CD14-positive monocyte (primary cell): ENCODE measurements at regions not wholly inside any gene's neighbourhood (a gene's known extent, or its start where the extent isn't known, plus 50 kb on each side); places are given as distances from the start of the nearest gene placed in this dataset.

Experiments used
- DNase-seq, 3 donors: peaks; one replicate each; pipeline ENCODE4 v3.0.0-alpha.2; 2011 to 2022
- H2AFZ ChIP-seq: 2 replicates; pipeline ENCODE4 v1.6.0; 2012; ENCODE audit warnings: mild to moderate bottlenecking, low read depth, low read length, inconsistent platforms; ENCODE audit not compliant: insufficient read depth, poor library complexity, severe bottlenecking
- H3K27ac ChIP-seq, 2 donors: 1 replicate in 1 of 2; 2 replicates in 1 of 2; pipeline ENCODE4 v1.5.1; 2012 to 2013; ENCODE audit warnings: low read length in 2 of 2, control low read depth in 1 of 2, inconsistent platforms in 1 of 2, low read depth in 1 of 2, mild to moderate bottlenecking in 1 of 2
- H3K27me3 ChIP-seq, 2 donors: one replicate each; pipeline versions ENCODE4 v1.6.0 to v1.6.1; 2011 to 2013; ENCODE audit warnings: low read length in 2 of 2; ENCODE audit not compliant: control insufficient read depth in 2 of 2, insufficient read depth in 2 of 2
- H3K36me3 ChIP-seq, 2 donors: replicated peaks in 1 of 2; 1 replicate in 1 of 2; 2 replicates in 1 of 2; pipeline versions ENCODE4 v1.5.1 to v1.6.1; 2012 to 2013; ENCODE audit warnings: low read length in 2 of 2, control low read depth in 1 of 2, inconsistent platforms in 1 of 2, mild to moderate bottlenecking in 1 of 2; ENCODE audit not compliant: insufficient read depth in 2 of 2, control insufficient read depth in 1 of 2
- H3K4me1 ChIP-seq, 2 donors: 1 replicate in 1 of 2; 2 replicates in 1 of 2; pipeline versions ENCODE4 v1.5.1 to v1.6.1; 2012 to 2013; ENCODE audit warnings: low read length in 2 of 2, control low read depth in 1 of 2, inconsistent platforms in 1 of 2, mild to moderate bottlenecking in 1 of 2, moderate library complexity in 1 of 2; ENCODE audit not compliant: insufficient read depth in 2 of 2, control insufficient read depth in 1 of 2
- H3K4me2 ChIP-seq: replicated peaks from 2 replicates; pipeline ENCODE3; 2012; ENCODE audit warnings: low read length, moderate library complexity, mild to moderate bottlenecking; ENCODE audit not compliant: poor library complexity, severe bottlenecking; ENCODE audit errors: extremely low read depth
- H3K4me3 ChIP-seq, 3 experiments: fragments of 200-600 bp in 1 of 3; sonication (generic) in 1 of 3; replicated peaks in 1 of 3; 1 replicate in 2 of 3; 2 replicates in 1 of 3; pipeline ENCODE4 v1.5.1; 2011 to 2013; ENCODE audit warnings: low read length in 3 of 3, mild to moderate bottlenecking in 3 of 3, control low read depth in 2 of 3, low read depth in 2 of 3, inconsistent platforms in 1 of 3, moderate library complexity in 1 of 3
- H3K79me2 ChIP-seq: 2 replicates; pipeline ENCODE4 v1.6.0; 2012; ENCODE audit warnings: mild to moderate bottlenecking, control low read depth, inconsistent platforms, low read length, moderate library complexity; ENCODE audit not compliant: insufficient read depth
- H3K9ac ChIP-seq: 2 replicates; pipeline ENCODE4 v1.6.0; 2017; ENCODE audit warnings: low read length, mild to moderate bottlenecking; ENCODE audit not compliant: insufficient read depth, poor library complexity, severe bottlenecking
- H3K9me3 ChIP-seq, 2 donors: replicated peaks in 1 of 2; 1 replicate in 1 of 2; 2 replicates in 1 of 2; pipeline versions ENCODE4 v1.5.1 to v1.6.1; 2012 to 2013; ENCODE audit warnings: low read length in 2 of 2, control low read depth in 1 of 2; ENCODE audit not compliant: control insufficient read depth in 1 of 2, insufficient read depth in 1 of 2
- H4K20me1 ChIP-seq: 2 replicates; pipeline ENCODE4 v1.6.0; 2012; ENCODE audit warnings: mild to moderate bottlenecking, low read length, control low read depth, moderate library complexity; ENCODE audit not compliant: insufficient read depth
- H3K27ac Mint-ChIP-seq, 7 donors: one replicate each; pipeline ENCODE4 v1.8.0; 2020; ENCODE audit warnings: mild to moderate bottlenecking in 7 of 7, mixed read lengths in 7 of 7, moderate library complexity in 6 of 7, inconsistent platforms in 2 of 7
- H3K27me3 Mint-ChIP-seq, 3 donors: one replicate each; pipeline ENCODE4 v1.8.0; 2021 to 2022; ENCODE audit warnings: low read depth in 3 of 3, mild to moderate bottlenecking in 3 of 3, mixed read lengths in 3 of 3, moderate library complexity in 3 of 3, inconsistent platforms in 1 of 3
- H3K36me3 Mint-ChIP-seq, 2 donors: one replicate each; pipeline ENCODE4 v1.8.0; 2020; ENCODE audit warnings: mixed read lengths in 2 of 2, inconsistent platforms in 1 of 2, mild to moderate bottlenecking in 1 of 2
- H3K4me1 Mint-ChIP-seq: one replicate; pipeline ENCODE4 v1.8.0; 2020; ENCODE audit warnings: mild to moderate bottlenecking, mixed read lengths
- H3K4me3 Mint-ChIP-seq, 2 donors: one replicate each; pipeline ENCODE4 v1.8.0; 2020; ENCODE audit warnings: mild to moderate bottlenecking in 2 of 2, mixed read lengths in 2 of 2, moderate library complexity in 1 of 2
- H3K9me3 Mint-ChIP-seq, 7 donors: one replicate each; pipeline ENCODE4 v1.8.0; 2020 to 2022; ENCODE audit warnings: mixed read lengths in 7 of 7, mild to moderate bottlenecking in 6 of 7, moderate library complexity in 6 of 7, inconsistent platforms in 2 of 7
- CTCF ChIP-seq: fragments of 200-600 bp; IDR thresholded peaks from one replicate; pipeline ENCODE4 v1.8.0; 2022; ENCODE audit warnings: antibody characterized with exemption, mild to moderate bottlenecking
- WGBS: methylation state at CpG from one replicate; pipeline ENCODE4 v1.1.5; 2013; ENCODE audit warnings: missing lambda C conversion rate; ENCODE audit not compliant: insufficient coverage; 5-methylcytosine and 5-hydroxymethylcytosine counted together
- intact Hi-C, 2 donors: fragments of 100-400 bp; cut with micrococcal nuclease; formaldehyde crosslinking; loops; one replicate each; pipeline versions ENCODE4 v1.15.0 to v1.15.1; 2023

GRCh38 chr6:98382246-98382645, 452.1 kb upstream of the POU3F2 start:
- Mint-ChIP-seq H3K4me1 (no peaks in the 10 kb centered on the region), H3K36me3 (no peaks in the 10 kb centered on the region), H3K27me3 (no peaks in the 10 kb centered on the region), H3K27ac (no peak overlapping the region), H3K9me3 (peaks cover 0 to 3% (median 0%) of the 10 kb centered on the region in 7 donors), H3K4me3 (no peak overlapping the region)
- Histone ChIP-seq H3K9me3 (no peaks in the 10 kb centered on the region), H3K27ac (no peak overlapping the region), H3K4me1 (no peaks in the 10 kb centered on the region), H3K4me2 (no peak overlapping the region), H3K27me3 (no peaks in the 10 kb centered on the region), H3K9ac (no peak overlapping the region), H3K79me2 (no peaks in the 10 kb centered on the region), H2AFZ (no peak overlapping the region), H4K20me1 (no peaks in the 10 kb centered on the region), H3K36me3 (no peaks in the 10 kb centered on the region), H3K4me3 (no peak overlapping the region)
- no CpG with 5 or more reads among the region's 3 CpGs for WGBS
- intact Hi-C loops = no loop called here
- no peak for TF ChIP-seq CTCF
- no peak for DNase-seq

GRCh38 chr6:98384334-98384733, 450.0 kb upstream of the POU3F2 start:
- no peaks in the 10 kb centered on the region for H3K36me3 Mint-ChIP-seq
- H3K27ac Mint-ChIP-seq = no peak overlapping the region
- Histone ChIP-seq H4K20me1 (no peaks in the 10 kb centered on the region), H3K36me3 (no peaks in the 10 kb centered on the region), H3K79me2 (no peaks in the 10 kb centered on the region), H3K4me3 (no peak overlapping the region), H3K27me3 (no peaks in the 10 kb centered on the region), H3K9me3 (no peaks in the 10 kb centered on the region), H3K9ac (no peak overlapping the region), H3K4me1 (no peaks in the 10 kb centered on the region), H3K27ac (no peak overlapping the region), H3K4me2 (no peak overlapping the region), H2AFZ (no peak overlapping the region)
- DNase-seq = no peak
- no peaks in the 10 kb centered on the region for H3K4me1 Mint-ChIP-seq
- no peak for TF ChIP-seq CTCF
- H3K4me3 Mint-ChIP-seq = no peak overlapping the region
- no peaks in the 10 kb centered on the region for H3K27me3 Mint-ChIP-seq
- H3K9me3 Mint-ChIP-seq = peaks cover 0 to 2% (median 0%) of the 10 kb centered on the region in 7 donors
- intact Hi-C loops = no loop called here
- no CpG with 5 or more reads among the region's 7 CpGs for WGBS
